GM12864 (cell line): ENCODE measurements at regions not wholly inside any gene's neighbourhood (a gene's known extent, or its start where the extent isn't known, plus 50 kb on each side); places are given as distances from the start of the nearest gene placed in this dataset.

Experiments
- DNase-seq: peaks from one replicate; pipeline ENCODE4 v3.0.0-alpha.2; 2011; ENCODE audit warnings: low read depth
- H3K4me3 ChIP-seq: 2 replicates; pipeline ENCODE4 v1.5.1; 2011; ENCODE audit warnings: mild to moderate bottlenecking, low read depth, low read length, control low read depth
- CTCF ChIP-seq: IDR thresholded peaks from 2 replicates; pipeline ENCODE4 v1.5.1; 2011; ENCODE audit warnings: low read depth, mild to moderate bottlenecking, moderate library complexity, low read length, control low read depth, inconsistent platforms; ENCODE audit errors: missing control alignments

- no peak overlapping the region for H3K4me3 ChIP-seq
- DNase-seq, result no peak
- no peak for TF ChIP-seq CTCF
Observed at GRCh38 chr16:65534121-65534528, 412.3 kb upstream of the CDH11 start.

GRCh38 chr16:65532846-65533245, 411.0 kb upstream of the CDH11 start:
- no peak for DNase-seq
- H3K4me3 ChIP-seq, result no peak overlapping the region
- TF ChIP-seq CTCF, result no peak

- DNase-seq, result no peak
- TF ChIP-seq CTCF, result no peak
- no peak overlapping the region for H3K4me3 ChIP-seq
Observed at GRCh38 chr16:65532258-65532657, 410.4 kb upstream of the CDH11 start.

GRCh38 chr16:65531475-65531874, 409.6 kb upstream of the CDH11 start:
- DNase-seq, result no peak
- H3K4me3 ChIP-seq, result no peak overlapping the region
- TF ChIP-seq CTCF, result no peak

GRCh38 chr16:65525707-65526106, 403.8 kb upstream of the CDH11 start:
- TF ChIP-seq CTCF, result no peak
- H3K4me3 ChIP-seq, result no peak overlapping the region
- no peak for DNase-seq

GRCh38 chr16:65524997-65525396, 403.1 kb upstream of the CDH11 start:
- DNase-seq, result no peak
- no peak for TF ChIP-seq CTCF
- no peak overlapping the region for H3K4me3 ChIP-seq

- DNase-seq, result no peak
- no peak for TF ChIP-seq CTCF
- no peak overlapping the region for H3K4me3 ChIP-seq
Observed at GRCh38 chr16:65524231-65524630, 402.4 kb upstream of the CDH11 start.
